H7 (cell line): ENCODE measurements at regions not wholly inside any gene's neighbourhood (a gene's known extent, or its start where the extent isn't known, plus 50 kb on each side); places are given as distances from the start of the nearest gene placed in this dataset.
"Not testable (repeated sequence)": the region's sequence is repeated elsewhere in the genome, so short reads cannot be mapped to it uniquely, and the experiment has no call there.

Experiments
- DNase-seq: peaks from one replicate; pipeline ENCODE4 v3.0.0; 2012
- H3K27me3 ChIP-seq: 2 replicates; pipeline ENCODE4 v1.6.0; 2011; ENCODE audit warnings: mild to moderate bottlenecking, low read length; ENCODE audit not compliant: control insufficient read depth, insufficient read depth
- H3K36me3 ChIP-seq: replicated peaks from 2 replicates; pipeline ENCODE4 v1.5.1; 2011; ENCODE audit warnings: low read length; ENCODE audit not compliant: control insufficient read depth, insufficient read depth
- H3K4me3 ChIP-seq: 2 replicates; pipeline ENCODE4 v1.5.1; 2011; ENCODE audit warnings: low read depth, mild to moderate bottlenecking, control low read depth, low read length, moderate library complexity; ENCODE audit not compliant: insufficient read depth

GRCh38 chr9:3741729-3742128 lies 215.9 kb upstream of the RFX3 start:
- Histone ChIP-seq H3K4me3 (no peak overlapping the region), H3K27me3 (no peaks in the 10 kb centered on the region), H3K36me3 (no peaks in the 10 kb centered on the region)
- no peak for DNase-seq

- Histone ChIP-seq H3K36me3 (no peaks in the 10 kb centered on the region), H3K27me3 (no peaks in the 10 kb centered on the region), H3K4me3 (no peak overlapping the region)
- DNase-seq, result no peak
Observed at GRCh38 chr9:3740690-3741419, 215.1 kb upstream of the RFX3 start.

GRCh38 chr9:3736161-3736560 lies 210.4 kb upstream of the RFX3 start:
- no peak overlapping the region for H3K4me3 ChIP-seq
- no peak for DNase-seq
- H3K36me3 ChIP-seq, result no peaks in the 10 kb centered on the region
- no peaks in the 10 kb centered on the region for H3K27me3 ChIP-seq

GRCh38 chr9:3735251-3735650 lies 209.4 kb upstream of the RFX3 start:
- H3K36me3 ChIP-seq, result no peaks in the 10 kb centered on the region
- no peak for DNase-seq
- H3K27me3 ChIP-seq, result no peaks in the 10 kb centered on the region
- no peak overlapping the region for H3K4me3 ChIP-seq

- not testable (repeated sequence) for H3K27me3 ChIP-seq, DNase-seq
Observed at GRCh38 chr9:3733527-3734262, 207.9 kb upstream of the RFX3 start.

GRCh38 chr9:3733039-3733408 lies 207.2 kb upstream of the RFX3 start:
- no peaks in the 10 kb centered on the region for H3K36me3 ChIP-seq
- no peaks in the 10 kb centered on the region for H3K27me3 ChIP-seq
- H3K4me3 ChIP-seq, result no peak overlapping the region
- DNase-seq, result no peak

More at GRCh38 chr9:3733527-3734262, 207.9 kb upstream of the RFX3 start:
- H3K36me3 ChIP-seq, H3K4me3 ChIP-seq: not testable (repeated sequence)

- Histone ChIP-seq H3K4me3 (no peak overlapping the region), H3K36me3 (no peaks in the 10 kb centered on the region), H3K27me3 (no peaks in the 10 kb centered on the region)
- DNase-seq, result peak; percentile 60
Observed at GRCh38 chr9:3732077-3733038, 206.6 kb upstream of the RFX3 start.

GRCh38 chr9:3730511-3730922 lies 204.7 kb upstream of the RFX3 start:
- H3K4me3 ChIP-seq, result no peak overlapping the region
- H3K36me3 ChIP-seq, result no peaks in the 10 kb centered on the region
- no peaks in the 10 kb centered on the region for H3K27me3 ChIP-seq
- no peak for DNase-seq

GRCh38 chr9:3721096-3721495 lies 195.3 kb upstream of the RFX3 start:
- no peak for DNase-seq
- H3K36me3 ChIP-seq, result no peaks in the 10 kb centered on the region
- no peaks in the 10 kb centered on the region for H3K27me3 ChIP-seq
- H3K4me3 ChIP-seq, result no peak overlapping the region

- H3K36me3 ChIP-seq, result no peaks in the 10 kb centered on the region
Observed at GRCh38 chr9:3719286-3719685, 193.5 kb upstream of the RFX3 start.

GRCh38 chr9:3716415-3716814 lies 190.6 kb upstream of the RFX3 start:
- DNase-seq, result no peak
- H3K27me3 ChIP-seq, result no peaks in the 10 kb centered on the region
- H3K36me3 ChIP-seq, result no peaks in the 10 kb centered on the region
- no peak overlapping the region for H3K4me3 ChIP-seq

More at GRCh38 chr9:3719286-3719685, 193.5 kb upstream of the RFX3 start:
- Histone ChIP-seq H3K27me3 (no peaks in the 10 kb centered on the region), H3K4me3 (no peak overlapping the region)
- DNase-seq, result no peak

GRCh38 chr9:3708751-3709150 lies 182.9 kb upstream of the RFX3 start:
- DNase-seq, result no peak
- Histone ChIP-seq H3K4me3 (no peak overlapping the region), H3K27me3 (no peaks in the 10 kb centered on the region), H3K36me3 (no peaks in the 10 kb centered on the region)

- no peaks in the 10 kb centered on the region for H3K36me3 ChIP-seq
- no peak overlapping the region for H3K4me3 ChIP-seq
- DNase-seq, result no peak
- no peaks in the 10 kb centered on the region for H3K27me3 ChIP-seq
Observed at GRCh38 chr9:3704890-3705289, 179.1 kb upstream of the RFX3 start.

GRCh38 chr9:3700772-3701171 lies 175.0 kb upstream of the RFX3 start:
- Histone ChIP-seq H3K36me3 (no peaks in the 10 kb centered on the region), H3K27me3 (no peaks in the 10 kb centered on the region), H3K4me3 (no peak overlapping the region)
- DNase-seq, result no peak
